CD4-positive, alpha-beta T cell (primary cell): ENCODE measurements at regions not wholly inside any gene's neighbourhood (a gene's known extent, or its start where the extent isn't known, plus 50 kb on each side); places are given as distances from the start of the nearest gene placed in this dataset.

ENCODE experiments used
- ATAC-seq: fragments of 200-7000 bp; cut with Tn5 transposase; one replicate; pipeline ENCODE4 v1.10.0; 2022; ENCODE audit warnings: mild to moderate bottlenecking; ENCODE audit not compliant: poor library complexity
- CTCF ChIA-PET: fragments of 350-600 bp; sonication (Branson Sonifier 250); formaldehyde crosslinking; loops from one replicate; lab custom pipeline; 2021; ENCODE audit warnings: antibody characterized with exemption, inconsistent platforms; lab: Charles Lee
- POLR2A ChIA-PET: fragments of 350-600 bp; sonication (Branson Sonifier 250); formaldehyde crosslinking; loops from one replicate; lab custom pipeline; 2021; ENCODE audit warnings: antibody characterized with exemption, inconsistent platforms; lab: Charles Lee
- DNase-seq, 14 experiments: peaks; one replicate each; pipeline ENCODE4 v3.0.0-alpha.2; 2013 to 2020; ENCODE audit warnings: mixed read lengths in 2 of 14
- H3K27ac ChIP-seq, 2 donors: one replicate each; pipeline versions ENCODE4 v1.5.1 to v1.7.0; 2013; ENCODE audit warnings: low read length in 2 of 2, low read depth in 1 of 2, mild to moderate bottlenecking in 1 of 2
- H3K27me3 ChIP-seq, 2 experiments: 1 replicate in 1 of 2; 2 replicates in 1 of 2; pipeline versions ENCODE4 v1.6.1 to v1.7.0; 2013; ENCODE audit warnings: low read length in 2 of 2, control low read depth in 1 of 2, mild to moderate bottlenecking in 1 of 2, moderate library complexity in 1 of 2; ENCODE audit not compliant: insufficient read depth in 2 of 2, control insufficient read depth in 1 of 2
- H3K36me3 ChIP-seq: one replicate; pipeline ENCODE4 v1.6.1; 2013; ENCODE audit warnings: low read length, control low read depth; ENCODE audit not compliant: insufficient read depth
- H3K4me1 ChIP-seq: one replicate; pipeline ENCODE4 v1.6.1; 2013; ENCODE audit warnings: low read length, control low read depth; ENCODE audit not compliant: insufficient read depth
- H3K4me3 ChIP-seq: one replicate; pipeline ENCODE4 v1.5.1; 2013; ENCODE audit warnings: mild to moderate bottlenecking, low read length, moderate library complexity
- H3K9me3 ChIP-seq, 2 experiments: 1 replicate in 1 of 2; 2 replicates in 1 of 2; pipeline versions ENCODE4 v1.6.1 to v1.7.0; 2013; ENCODE audit warnings: low read length in 2 of 2, mild to moderate bottlenecking in 2 of 2, control low read depth in 1 of 2, moderate library complexity in 1 of 2; ENCODE audit not compliant: control insufficient read depth in 1 of 2, insufficient read depth in 1 of 2
- H3K27ac Mint-ChIP-seq: one replicate; pipeline ENCODE4 v1.8.0; 2020; ENCODE audit warnings: mixed read lengths
- H3K27me3 Mint-ChIP-seq: one replicate; pipeline ENCODE4 v1.8.0; 2021; ENCODE audit warnings: mixed read lengths
- H3K36me3 Mint-ChIP-seq: one replicate; pipeline ENCODE4 v1.8.0; 2021; ENCODE audit warnings: low read depth, mixed read lengths
- H3K4me1 Mint-ChIP-seq: one replicate; pipeline ENCODE4 v1.8.0; 2021; ENCODE audit warnings: low read depth, mixed read lengths
- H3K4me3 Mint-ChIP-seq: one replicate; pipeline ENCODE4 v1.8.0; 2020; ENCODE audit warnings: mild to moderate bottlenecking, mixed read lengths
- H3K9me3 Mint-ChIP-seq: one replicate; pipeline ENCODE4 v1.8.0; 2020; ENCODE audit warnings: mixed read lengths
- intact Hi-C, 2 experiments: fragments of 100-400 bp; cut with DNase I in 1 of 2; cut with micrococcal nuclease in 1 of 2; formaldehyde crosslinking; loops; one replicate each; pipeline versions ENCODE4 v1.15.1 to v1.9.0; 2023 to 2025; cut with DNase I, micrococcal nuclease
- TF ChIP-seq, protein P1 (sequence below): fragments of 200-600 bp; IDR thresholded peaks from one replicate; pipeline ENCODE4 v1.8.0; 2022; ENCODE audit warnings: antibody characterized with exemption, mild to moderate bottlenecking

DNA sequence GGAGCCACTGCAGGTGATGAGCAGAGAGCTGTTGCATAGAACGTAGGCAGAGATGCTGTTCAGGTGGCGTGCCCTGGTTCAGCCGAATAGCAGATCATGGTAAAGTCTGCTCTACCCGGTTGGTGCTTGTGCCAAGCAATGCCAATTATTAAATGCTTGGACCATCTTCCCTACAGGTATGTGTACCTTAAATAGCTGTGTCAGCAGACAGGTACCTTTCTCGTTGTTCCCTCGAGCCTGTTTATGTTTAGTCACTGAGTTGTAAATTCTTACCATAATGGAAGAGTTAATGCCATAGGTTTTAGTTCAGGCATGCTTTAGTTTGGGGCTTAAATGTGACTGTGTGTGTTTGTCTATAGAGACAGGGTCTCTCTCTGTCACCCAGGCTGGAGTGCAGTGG, 112.5 kb upstream of the CPM start:
- no peaks in the 10 kb centered on the region for H3K4me1 ChIP-seq
- DNase-seq (no peak), ATAC-seq (no peak)
- Mint-ChIP-seq H3K4me1 (no peaks in the 10 kb centered on the region), H3K36me3 (no peaks in the 10 kb centered on the region), H3K27ac (no peak overlapping the region), H3K27me3 (peaks cover 16% of the 10 kb centered on the region), H3K4me3 (no peak overlapping the region), H3K9me3 (no peaks in the 10 kb centered on the region)
- no peaks in the 10 kb centered on the region for H3K36me3 ChIP-seq
- intact Hi-C loops, result no loop called here
- CTCF ChIA-PET, result no interaction called here
- no peak overlapping the region for H3K4me3 ChIP-seq
- no peaks in the 10 kb centered on the region for H3K9me3 ChIP-seq
- TF ChIP-seq, protein P1, sequence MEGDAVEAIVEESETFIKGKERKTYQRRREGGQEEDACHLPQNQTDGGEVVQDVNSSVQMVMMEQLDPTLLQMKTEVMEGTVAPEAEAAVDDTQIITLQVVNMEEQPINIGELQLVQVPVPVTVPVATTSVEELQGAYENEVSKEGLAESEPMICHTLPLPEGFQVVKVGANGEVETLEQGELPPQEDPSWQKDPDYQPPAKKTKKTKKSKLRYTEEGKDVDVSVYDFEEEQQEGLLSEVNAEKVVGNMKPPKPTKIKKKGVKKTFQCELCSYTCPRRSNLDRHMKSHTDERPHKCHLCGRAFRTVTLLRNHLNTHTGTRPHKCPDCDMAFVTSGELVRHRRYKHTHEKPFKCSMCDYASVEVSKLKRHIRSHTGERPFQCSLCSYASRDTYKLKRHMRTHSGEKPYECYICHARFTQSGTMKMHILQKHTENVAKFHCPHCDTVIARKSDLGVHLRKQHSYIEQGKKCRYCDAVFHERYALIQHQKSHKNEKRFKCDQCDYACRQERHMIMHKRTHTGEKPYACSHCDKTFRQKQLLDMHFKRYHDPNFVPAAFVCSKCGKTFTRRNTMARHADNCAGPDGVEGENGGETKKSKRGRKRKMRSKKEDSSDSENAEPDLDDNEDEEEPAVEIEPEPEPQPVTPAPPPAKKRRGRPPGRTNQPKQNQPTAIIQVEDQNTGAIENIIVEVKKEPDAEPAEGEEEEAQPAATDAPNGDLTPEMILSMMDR, result no peak
- no peaks in the 10 kb centered on the region for H3K27me3 ChIP-seq
- H3K27ac ChIP-seq, result no peak overlapping the region
- POLR2A ChIA-PET, result no interaction called here

DNA sequence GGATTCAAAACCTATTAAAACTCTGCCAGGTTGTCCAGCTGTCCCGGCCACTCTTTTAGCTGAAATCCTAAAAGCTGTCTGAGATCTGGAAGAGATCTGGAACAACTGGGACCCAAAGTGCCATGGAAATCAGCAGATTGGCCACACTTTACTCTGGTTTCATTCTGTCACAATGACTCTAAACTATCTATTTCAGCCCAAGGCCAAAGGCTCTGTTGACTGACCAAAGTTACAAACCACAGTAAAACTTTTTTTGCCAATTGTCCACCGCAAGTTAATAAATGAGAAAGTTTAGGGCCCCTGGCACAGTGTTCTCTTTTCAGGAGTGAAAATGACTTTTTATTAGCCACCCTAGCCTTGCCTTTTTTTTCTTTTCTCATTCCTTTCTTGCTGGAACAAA, 113.4 kb upstream of the CPM start:
- ChIA-PET POLR2A (no interaction called here), CTCF (no interaction called here)
- H3K27me3 Mint-ChIP-seq, result peaks cover 18% of the 10 kb centered on the region
- no peak overlapping the region for H3K4me3 Mint-ChIP-seq
- intact Hi-C loops, result no loop called here
- TF ChIP-seq, protein P1, result no peak
- H3K4me1 Mint-ChIP-seq, result no peaks in the 10 kb centered on the region
- no peaks in the 10 kb centered on the region for H3K36me3 Mint-ChIP-seq
- Histone ChIP-seq H3K36me3 (no peaks in the 10 kb centered on the region), H3K27me3 (no peaks in the 10 kb centered on the region), H3K27ac (no peak overlapping the region), H3K4me1 (no peaks in the 10 kb centered on the region), H3K9me3 (no peaks in the 10 kb centered on the region), H3K4me3 (no peak overlapping the region)
- no peaks in the 10 kb centered on the region for H3K9me3 Mint-ChIP-seq
- DNase-seq (no peak), ATAC-seq (no peak)
- no peak overlapping the region for H3K27ac Mint-ChIP-seq

DNA sequence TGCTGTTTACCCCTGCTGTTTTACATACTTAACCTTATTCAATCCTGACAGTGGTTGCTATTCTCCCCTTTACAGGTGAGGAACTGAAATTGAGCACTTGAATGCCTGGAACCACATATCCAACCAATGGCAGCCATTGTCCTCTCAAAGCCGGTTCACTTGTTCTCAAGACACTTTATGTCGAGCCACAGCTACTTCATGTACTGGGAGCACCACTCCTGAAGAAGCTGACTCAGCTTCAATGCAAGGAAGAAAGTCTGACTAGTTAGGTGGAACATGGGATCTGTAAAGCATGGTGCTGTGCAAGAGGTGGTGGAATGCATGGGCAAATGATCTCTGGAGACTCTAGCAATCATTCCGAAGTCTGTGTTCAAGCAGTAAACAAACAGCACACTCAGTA, 113.9 kb upstream of the CPM start:
- CTCF ChIA-PET, result no interaction called here
- no peaks in the 10 kb centered on the region for H3K9me3 Mint-ChIP-seq

More for the DNA sequence above, 113.9 kb upstream of the CPM start:
- H3K36me3 ChIP-seq, result no peaks in the 10 kb centered on the region
- no peak overlapping the region for H3K27ac ChIP-seq
- H3K27me3 Mint-ChIP-seq, result peaks cover 18% of the 10 kb centered on the region
- DNase-seq (no peak), ATAC-seq (no peak)
- TF ChIP-seq, protein P1, result no peak
- no peaks in the 10 kb centered on the region for H3K4me1 ChIP-seq
- H3K27ac Mint-ChIP-seq, result no peak overlapping the region
- no peaks in the 10 kb centered on the region for H3K36me3 Mint-ChIP-seq
- no peak overlapping the region for H3K4me3 ChIP-seq
- H3K27me3 ChIP-seq, result no peaks in the 10 kb centered on the region
- intact Hi-C loops, result no loop called here
- POLR2A ChIA-PET, result no interaction called here
- H3K4me3 Mint-ChIP-seq, result no peak overlapping the region
- no peaks in the 10 kb centered on the region for H3K9me3 ChIP-seq
- H3K4me1 Mint-ChIP-seq, result no peaks in the 10 kb centered on the region
